Keratinocyte (primary cell): ENCODE measurements at regions not wholly inside any gene's neighbourhood (a gene's known extent, or its start where the extent isn't known, plus 50 kb on each side); places are given as distances from the start of the nearest gene placed in this dataset.

Experiments used
- DNase-seq: peaks from one replicate; pipeline ENCODE4 v3.0.0-alpha.2; 2011; ENCODE audit warnings: low read depth, missing footprints, low spot score
- FAIRE-seq: peaks from 2 replicates; lab custom pipeline; 2011; peaks lifted over from hg19 to GRCh38; lab: Jason Lieb, UNC
- H2AFZ ChIP-seq: 2 replicates; pipeline ENCODE4 v1.6.0; 2012; ENCODE audit warnings: low read length, control low read depth, inconsistent platforms; ENCODE audit not compliant: control insufficient read depth
- H3K27ac ChIP-seq: 2 replicates; pipeline ENCODE4 v1.5.1; 2011; ENCODE audit warnings: low read length; ENCODE audit not compliant: control insufficient read depth, insufficient read depth
- H3K27me3 ChIP-seq: 3 replicates; pipeline ENCODE4 v1.6.0; 2011; ENCODE audit warnings: low read length; ENCODE audit not compliant: control insufficient read depth, insufficient read depth; ENCODE audit errors: extremely low read depth
- H3K36me3 ChIP-seq, 2 experiments: 2 replicates in 1 of 2; 3 replicates in 1 of 2; pipeline ENCODE4 v1.5.1; 2011; ENCODE audit warnings: low read length in 2 of 2, mild to moderate bottlenecking in 1 of 2; ENCODE audit not compliant: control insufficient read depth in 2 of 2, insufficient read depth in 2 of 2; ENCODE audit errors: extremely low read depth in 1 of 2
- H3K4me1 ChIP-seq: 3 replicates; pipeline ENCODE4 v1.5.1; 2011; ENCODE audit warnings: low read length; ENCODE audit not compliant: control insufficient read depth, insufficient read depth; ENCODE audit errors: extremely low read depth
- H3K4me2 ChIP-seq: 3 replicates; pipeline ENCODE4 v1.6.0; 2011; ENCODE audit warnings: low read depth, low read length; ENCODE audit not compliant: control insufficient read depth, insufficient read depth; ENCODE audit errors: extremely low read depth
- H3K4me3 ChIP-seq, 3 experiments: fragments of 200-600 bp in 1 of 3; sonication (generic) in 1 of 3; 2 replicates in 2 of 3; 3 replicates in 1 of 3; pipeline ENCODE4 v1.5.1; 2011 to 2016; ENCODE audit warnings: low read length in 3 of 3, mild to moderate bottlenecking in 3 of 3, control low read depth in 2 of 3, inconsistent platforms in 1 of 3, low read depth in 1 of 3, mixed read lengths in 1 of 3, mixed run types in 1 of 3, moderate library complexity in 1 of 3; ENCODE audit not compliant: control insufficient read depth in 2 of 3, insufficient read depth in 2 of 3; ENCODE audit errors: extremely low read depth in 1 of 3
- H3K79me2 ChIP-seq: 2 replicates; pipeline ENCODE4 v1.6.0; 2012; ENCODE audit warnings: low read length; ENCODE audit not compliant: control insufficient read depth, insufficient read depth
- H3K9ac ChIP-seq: 3 replicates; pipeline ENCODE4 v1.6.0; 2011; ENCODE audit warnings: low read length; ENCODE audit not compliant: control insufficient read depth, insufficient read depth; ENCODE audit errors: extremely low read depth
- H3K9me1 ChIP-seq: 3 replicates; pipeline ENCODE4 v1.6.0; 2011; ENCODE audit warnings: low read length; ENCODE audit not compliant: control insufficient read depth, insufficient read depth; ENCODE audit errors: extremely low read depth
- H3K9me3 ChIP-seq: 2 replicates; pipeline ENCODE4 v1.5.1; 2012; ENCODE audit warnings: low read depth, low read length; ENCODE audit not compliant: control insufficient read depth
- H4K20me1 ChIP-seq: 3 replicates; pipeline ENCODE4 v1.6.0; 2011; ENCODE audit warnings: low read length; ENCODE audit not compliant: control insufficient read depth, insufficient read depth; ENCODE audit errors: extremely low read depth
- EZH2 ChIP-seq: IDR thresholded peaks from one replicate; pipeline ENCODE4 v1.6.1; 2012; ENCODE audit warnings: inconsistent platforms, mild to moderate bottlenecking, low read length, moderate library complexity
- dilution Hi-C: fragments of 300-500 bp; cut with MboI; formaldehyde crosslinking; loops from one replicate; pipeline ENCODE4 v1.7.0; 2020; ENCODE audit warnings: low sequenced_read_pairs; ENCODE audit not compliant: extremely low pct_ligation_motif_present
- TF ChIP-seq, protein P1 (sequence below), 3 experiments: IDR thresholded peaks in 1 of 3; conservative IDR thresholded peaks in 1 of 3; optimal IDR thresholded peaks in 1 of 3; 2 replicates in 2 of 3; 3 replicates in 1 of 3; pipeline versions ENCODE3 to v1.5.1; 2011; ENCODE audit warnings: low read length in 3 of 3, mild to moderate bottlenecking in 3 of 3, moderate library complexity in 2 of 3, control low read depth in 1 of 3, inconsistent platforms in 1 of 3; ENCODE audit not compliant: insufficient read depth in 2 of 3; ENCODE audit errors: extremely low read depth in 1 of 3

DNA sequence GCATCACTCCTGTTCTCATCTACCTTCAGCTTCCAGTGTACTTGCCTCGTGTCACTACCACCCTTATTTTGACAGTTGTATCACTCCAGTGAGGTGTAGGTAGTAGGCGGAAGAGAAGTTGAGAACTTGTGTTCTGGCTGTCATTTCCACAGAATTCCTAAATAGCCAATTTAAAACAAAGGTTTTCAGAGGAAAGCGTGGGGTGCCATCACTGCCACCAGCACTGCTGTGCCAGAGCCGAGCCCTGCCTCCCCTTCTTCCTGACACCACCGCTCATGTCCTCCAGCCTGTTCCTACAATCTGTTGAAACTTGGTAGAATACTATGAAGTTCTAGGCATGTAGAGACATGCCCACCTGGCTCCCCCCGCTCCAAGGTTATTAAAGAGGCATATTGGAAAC lies 215.8 kb downstream of the TANC2 start:
- H2AFZ ChIP-seq, result no peak overlapping the region
- dilution Hi-C loops, result no loop called here
- H3K27me3 ChIP-seq, result no peaks in the 10 kb centered on the region
- no peaks in the 10 kb centered on the region for H3K9me3 ChIP-seq
- H3K4me2 ChIP-seq, result no peak overlapping the region
- no peaks in the 10 kb centered on the region for H3K79me2 ChIP-seq
- TF ChIP-seq, protein P1, sequence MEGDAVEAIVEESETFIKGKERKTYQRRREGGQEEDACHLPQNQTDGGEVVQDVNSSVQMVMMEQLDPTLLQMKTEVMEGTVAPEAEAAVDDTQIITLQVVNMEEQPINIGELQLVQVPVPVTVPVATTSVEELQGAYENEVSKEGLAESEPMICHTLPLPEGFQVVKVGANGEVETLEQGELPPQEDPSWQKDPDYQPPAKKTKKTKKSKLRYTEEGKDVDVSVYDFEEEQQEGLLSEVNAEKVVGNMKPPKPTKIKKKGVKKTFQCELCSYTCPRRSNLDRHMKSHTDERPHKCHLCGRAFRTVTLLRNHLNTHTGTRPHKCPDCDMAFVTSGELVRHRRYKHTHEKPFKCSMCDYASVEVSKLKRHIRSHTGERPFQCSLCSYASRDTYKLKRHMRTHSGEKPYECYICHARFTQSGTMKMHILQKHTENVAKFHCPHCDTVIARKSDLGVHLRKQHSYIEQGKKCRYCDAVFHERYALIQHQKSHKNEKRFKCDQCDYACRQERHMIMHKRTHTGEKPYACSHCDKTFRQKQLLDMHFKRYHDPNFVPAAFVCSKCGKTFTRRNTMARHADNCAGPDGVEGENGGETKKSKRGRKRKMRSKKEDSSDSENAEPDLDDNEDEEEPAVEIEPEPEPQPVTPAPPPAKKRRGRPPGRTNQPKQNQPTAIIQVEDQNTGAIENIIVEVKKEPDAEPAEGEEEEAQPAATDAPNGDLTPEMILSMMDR (optimal IDR thresholded peaks at IDR 0.05 in 1 of 3, IDR thresholded peaks at IDR 0.05 in 1 of 3, conservative IDR thresholded peaks at IDR 0.05 in 1 of 3; ENCODE audit: extremely low read depth in 1 of 3, insufficient read depth in 2 of 3, low read length in 3 of 3), result no peak
- no peak for TF ChIP-seq EZH2
- no peak overlapping the region for H3K4me3 ChIP-seq
- no peaks in the 10 kb centered on the region for H3K36me3 ChIP-seq
- H3K9ac ChIP-seq, result no peak overlapping the region
- no peak for DNase-seq
- no peaks in the 10 kb centered on the region for H3K4me1 ChIP-seq
- no peaks in the 10 kb centered on the region for H3K9me1 ChIP-seq
- no peak overlapping the region for H3K27ac ChIP-seq
- FAIRE-seq, result no peak
- no peaks in the 10 kb centered on the region for H4K20me1 ChIP-seq

DNA sequence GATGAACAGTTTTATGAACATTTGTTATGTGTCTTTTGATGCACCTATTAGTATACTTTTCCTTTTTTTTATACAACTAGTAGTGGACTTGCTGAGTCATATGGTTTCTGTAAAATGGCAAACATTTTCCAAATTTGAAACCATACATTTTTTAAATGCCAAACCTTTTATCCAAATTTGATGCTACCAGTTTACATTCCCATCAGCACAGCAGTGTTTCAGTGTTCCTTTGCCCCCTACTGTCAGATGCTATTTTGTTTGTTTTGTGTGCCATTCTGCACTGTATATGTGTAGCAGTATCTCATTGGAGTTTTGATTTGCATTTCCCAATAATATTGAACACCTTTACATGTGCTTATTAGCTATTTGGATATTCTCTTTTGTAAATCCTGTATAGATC lies 219.4 kb downstream of the TANC2 start:
- Histone ChIP-seq H3K9ac (no peak overlapping the region), H3K9me3 (no peaks in the 10 kb centered on the region), H3K9me1 (no peaks in the 10 kb centered on the region), H2AFZ (no peak overlapping the region), H3K4me1 (peaks cover 10% of the 10 kb centered on the region), H3K27me3 (no peaks in the 10 kb centered on the region), H4K20me1 (no peaks in the 10 kb centered on the region), H3K27ac (no peak overlapping the region), H3K36me3 (no peaks in the 10 kb centered on the region), H3K4me3 (no peak overlapping the region), H3K79me2 (peaks cover 2% of the 10 kb centered on the region), H3K4me2 (no peak overlapping the region)
- dilution Hi-C loops, result no loop called here
- DNase-seq, result no peak
- no peak for FAIRE-seq
- TF ChIP-seq, protein P1 (optimal IDR thresholded peaks at IDR 0.05 in 1 of 3, IDR thresholded peaks at IDR 0.05 in 1 of 3, conservative IDR thresholded peaks at IDR 0.05 in 1 of 3; ENCODE audit: extremely low read depth in 1 of 3, insufficient read depth in 2 of 3, low read length in 3 of 3), result no peak
- TF ChIP-seq EZH2, result no peak
